Testis (tissue), 2 donors: ENCODE measurements at regions not wholly inside any gene's neighbourhood (a gene's known extent, or its start where the extent isn't known, plus 50 kb on each side); places are given as distances from the start of the nearest gene placed in this dataset.

ENCODE experiments used
- DNase-seq: peaks from one replicate; pipeline ENCODE4 v3.0.0-alpha.2; 2019
- H3K27ac ChIP-seq, 2 donors: fragments of 200-600 bp; sonication (generic); one replicate each; pipeline ENCODE4 v1.5.1; 2019
- H3K27me3 ChIP-seq: fragments of 200-600 bp; sonication (generic); one replicate; pipeline ENCODE4 v1.5.1; 2019
- H3K36me3 ChIP-seq: fragments of 200-600 bp; sonication (generic); one replicate; pipeline ENCODE4 v1.5.1; 2017; ENCODE audit warnings: low read depth; ENCODE audit errors: missing control alignments
- H3K4me1 ChIP-seq: fragments of 200-600 bp; sonication (generic); one replicate; pipeline ENCODE4 v1.5.1; 2019
- H3K4me3 ChIP-seq, 2 donors: fragments of 200-600 bp; sonication (generic); one replicate each; pipeline ENCODE4 v1.5.1; 2017 to 2019
- H3K9me3 ChIP-seq: fragments of 200-600 bp; sonication (generic); one replicate; pipeline ENCODE4 v1.5.1; 2017
- CTCF ChIP-seq, 3 experiments: fragments of 450-650 bp in 2 of 3; fragments of 200-600 bp in 1 of 3; sonication (generic) in 1 of 3; IDR thresholded peaks; one replicate each; pipeline ENCODE4 v1.5.1; 2016 to 2019; ENCODE audit warnings: antibody characterized with exemption in 3 of 3, mild to moderate bottlenecking in 2 of 3, moderate library complexity in 1 of 3
- POLR2A ChIP-seq: fragments of 450-650 bp; IDR thresholded peaks from one replicate; pipeline ENCODE4 v1.6.1; 2017; ENCODE audit warnings: antibody characterized with exemption, mild to moderate bottlenecking, moderate library complexity
- WGBS, 2 donors: methylation state at CpG; one replicate each; pipeline ENCODE4 v1.1.5; 2018; 5-methylcytosine and 5-hydroxymethylcytosine counted together
- intact Hi-C: fragments of 100-400 bp; cut with DNase I; formaldehyde crosslinking; loops from one replicate; pipeline ENCODE4 v1.15.1; 2023; ENCODE audit warnings: low total_unique reads

- no peak for DNase-seq
- H3K4me1 ChIP-seq = no peaks in the 10 kb centered on the region
- TF ChIP-seq POLR2A = no peak
- no peak for TF ChIP-seq CTCF (IDR thresholded peaks at IDR 0.05)
- H3K27ac ChIP-seq = no peak overlapping the region
- H3K36me3 ChIP-seq = no peaks in the 10 kb centered on the region
- no peaks in the 10 kb centered on the region for H3K27me3 ChIP-seq
- no peak overlapping the region for H3K4me3 ChIP-seq
- WGBS, 2 donors = 83 to 91% methylated on average over 5 of the region's 5 CpGs
- H3K9me3 ChIP-seq = no peaks in the 10 kb centered on the region
- intact Hi-C loops = no loop called here
Observed at GRCh38 chr2:62329797-62330196, 133.9 kb downstream of the B3GNT2 start.

GRCh38 chr2:62326735-62327134 lies 130.8 kb downstream of the B3GNT2 start:
- Histone ChIP-seq H3K4me1 (no peaks in the 10 kb centered on the region), H3K4me3 (no peak overlapping the region), H3K9me3 (no peaks in the 10 kb centered on the region), H3K27me3 (no peaks in the 10 kb centered on the region), H3K27ac (no peak overlapping the region), H3K36me3 (no peaks in the 10 kb centered on the region)
- DNase-seq = no peak
- intact Hi-C loops = no loop called here
- WGBS, 2 donors = 45 to 50% methylated on average over 1 of the region's 1 CpG
- no peak for TF ChIP-seq CTCF (IDR thresholded peaks at IDR 0.05)
- no peak for TF ChIP-seq POLR2A

- H3K4me1 ChIP-seq = no peaks in the 10 kb centered on the region
- intact Hi-C loops = no loop called here
- no peaks in the 10 kb centered on the region for H3K9me3 ChIP-seq
- H3K4me3 ChIP-seq = no peak overlapping the region
- WGBS, 2 donors = 88 to 96% methylated on average over 5 of the region's 5 CpGs
- H3K27me3 ChIP-seq = no peaks in the 10 kb centered on the region
- no peaks in the 10 kb centered on the region for H3K36me3 ChIP-seq
- DNase-seq = no peak
- TF ChIP-seq CTCF (IDR thresholded peaks at IDR 0.05) (no peak), POLR2A (no peak)
- no peak overlapping the region for H3K27ac ChIP-seq
Observed at GRCh38 chr2:62325398-62325797, 129.5 kb downstream of the B3GNT2 start.

- Histone ChIP-seq H3K27me3 (no peaks in the 10 kb centered on the region), H3K4me1 (peaks cover 7% of the 10 kb centered on the region), H3K27ac (no peak overlapping the region), H3K4me3 (no peak overlapping the region), H3K9me3 (no peaks in the 10 kb centered on the region), H3K36me3 (no peaks in the 10 kb centered on the region)
- TF ChIP-seq POLR2A (no peak), CTCF (IDR thresholded peaks at IDR 0.05) (no peak)
- 68 to 69% methylated on average over 9 of the region's 9 CpGs for WGBS, 2 donors
- intact Hi-C loops = no loop called here
- DNase-seq = no peak
Observed at GRCh38 chr2:62321380-62322289, 125.7 kb downstream of the B3GNT2 start.
